ENCODE measurements at regions not wholly inside any gene's neighbourhood (a gene's known extent, or its start where the extent isn't known, plus 50 kb on each side); places are given as distances from the start of the nearest gene placed in this dataset.

DNA sequence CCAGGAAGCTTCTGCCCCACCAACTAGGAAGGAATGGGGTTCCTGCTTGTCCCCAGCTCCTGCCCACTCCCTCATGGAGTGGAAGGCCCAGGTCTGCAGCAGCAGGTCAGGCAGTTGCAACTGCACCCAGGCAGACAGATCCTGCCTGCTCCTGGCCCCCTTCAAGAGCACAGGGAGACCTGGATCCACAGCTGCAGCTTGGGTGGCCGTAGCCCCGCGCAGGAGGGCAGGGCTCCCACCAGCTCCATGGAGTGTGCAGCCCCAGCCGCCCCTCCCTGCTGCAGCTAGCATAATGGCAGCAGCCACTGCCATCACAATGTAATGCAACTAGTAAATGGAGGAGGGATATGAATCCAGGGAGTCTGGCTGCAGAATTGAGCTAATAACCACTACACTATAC is 187.5 kb upstream of the PLET1 start:
- Histone ChIP-seq H3K4me1 (ENCODE audit: control insufficient read depth, insufficient read depth, low read length) (no peaks in the 10 kb centered on the region), H4K91ac (ENCODE audit: insufficient read depth, low read depth, low read length) (no peak overlapping the region), H3K4me2 (ENCODE audit: low read depth, low read length) (no peak overlapping the region), H3K18ac (ENCODE audit: low read depth, low read length) (no peak overlapping the region), H3K56ac (ENCODE audit: extremely low read depth, insufficient read depth, low read length) (no peak overlapping the region), H3K27ac (ENCODE audit: insufficient read depth, low read length) (no peak overlapping the region), H3K27me3 (ENCODE audit: control insufficient read depth, insufficient read depth, low read length) (0 out of 2 replicates have a peak, but pooled peaks cover 2% of the 10 kb centered on the region), H2BK5ac (ENCODE audit: low read depth, low read length, poor library complexity, severe bottlenecking) (no peak overlapping the region), H4K20me1 (ENCODE audit: insufficient read depth, low read length) (no peaks in the 10 kb centered on the region), H3K36me3 (ENCODE audit: control insufficient read depth, insufficient read depth, low read length) (no peaks in the 10 kb centered on the region), H2BK20ac (ENCODE audit: low read depth, low read length) (no peak overlapping the region), H2BK15ac (ENCODE audit: low read depth, low read length) (no peak overlapping the region), H4K8ac (ENCODE audit: low read depth in 2 of 2, low read length in 2 of 2) (no peak overlapping the region), H3K9ac (ENCODE audit: low read depth, low read length) (no peak overlapping the region), H4K5ac (ENCODE audit: low read depth, low read length) (no peak overlapping the region), H3K79me1 (ENCODE audit: low read depth in 1 of 2, low read length in 2 of 2) (no peaks in the 10 kb centered on the region), H3K9me3 (ENCODE audit: control insufficient read depth, insufficient read depth, low read length) (no peaks in the 10 kb centered on the region), H2AK9ac (replicated peaks; ENCODE audit: low read depth, low read length, poor library complexity) (no peak overlapping the region), H2AFZ (replicated peaks; ENCODE audit: low read length, poor library complexity) (no peak overlapping the region), H3K14ac (replicated peaks; ENCODE audit: low read depth, low read length) (no peak overlapping the region), H3K9me1 (ENCODE audit: insufficient read depth, low read length) (no peaks in the 10 kb centered on the region), H2AK5ac (ENCODE audit: low read depth, low read length) (no peak overlapping the region), H3K4me3 (ENCODE audit: insufficient read depth, low read depth, low read length) (no peak overlapping the region), H3K4ac (ENCODE audit: low read depth, low read length) (no peak overlapping the region), H3K23ac (ENCODE audit: low read depth, low read length) (no peak overlapping the region), H2BK120ac (ENCODE audit: low read depth, low read length) (no peak overlapping the region)
- no TSS peak for BruUV-seq (replicated peaks)
- no CpG with 5 or more reads among the region's 4 CpGs for WGBS, 2 experiments (ENCODE audit: extremely low coverage in 2 of 2, insufficient read length in 1 of 2)
- no peak for ATAC-seq (ENCODE audit: low read depth)
- CTCF ChIA-PET, result interaction anchor here (0.9 kb wide), 1 partner anchor 10 kb away, joined by 3 read pairs; no protein-coding TSS in a partner anchor
- intact Hi-C loops (cut with micrococcal nuclease) (no loop called here), dilution Hi-C loops (cut with HindIII; ENCODE audit: low sequenced_read_pairs, unreplicated experiment) (no loop called here), in situ Hi-C loops (cut with MboI; ENCODE audit: low sequenced_read_pairs) (no loop called here)
- POLR2A ChIA-PET (ENCODE audit: unreplicated experiment), result no interaction called here
- TF ChIP-seq MXI1 (IDR thresholded peaks at IDR 0.05; ENCODE audit: borderline replicate concordance, low read depth, low read length) (no peak), RCOR1 (IDR thresholded peaks at IDR 0.05; ENCODE audit: insufficient replicate concordance, low read length) (no peak), POLR2A (IDR thresholded peaks at IDR 0.05; ENCODE audit: low read depth, low read length) (no peak), FOS (IDR thresholded peaks at IDR 0.05; ENCODE audit: low read depth, low read length) (no peak), RFX5 (IDR thresholded peaks at IDR 0.05; ENCODE audit: low read depth, low read length) (no peak), CHD1 (IDR thresholded peaks at IDR 0.05; ENCODE audit: low read depth, low read length) (no peak)
- TF ChIP-seq, protein P1, sequence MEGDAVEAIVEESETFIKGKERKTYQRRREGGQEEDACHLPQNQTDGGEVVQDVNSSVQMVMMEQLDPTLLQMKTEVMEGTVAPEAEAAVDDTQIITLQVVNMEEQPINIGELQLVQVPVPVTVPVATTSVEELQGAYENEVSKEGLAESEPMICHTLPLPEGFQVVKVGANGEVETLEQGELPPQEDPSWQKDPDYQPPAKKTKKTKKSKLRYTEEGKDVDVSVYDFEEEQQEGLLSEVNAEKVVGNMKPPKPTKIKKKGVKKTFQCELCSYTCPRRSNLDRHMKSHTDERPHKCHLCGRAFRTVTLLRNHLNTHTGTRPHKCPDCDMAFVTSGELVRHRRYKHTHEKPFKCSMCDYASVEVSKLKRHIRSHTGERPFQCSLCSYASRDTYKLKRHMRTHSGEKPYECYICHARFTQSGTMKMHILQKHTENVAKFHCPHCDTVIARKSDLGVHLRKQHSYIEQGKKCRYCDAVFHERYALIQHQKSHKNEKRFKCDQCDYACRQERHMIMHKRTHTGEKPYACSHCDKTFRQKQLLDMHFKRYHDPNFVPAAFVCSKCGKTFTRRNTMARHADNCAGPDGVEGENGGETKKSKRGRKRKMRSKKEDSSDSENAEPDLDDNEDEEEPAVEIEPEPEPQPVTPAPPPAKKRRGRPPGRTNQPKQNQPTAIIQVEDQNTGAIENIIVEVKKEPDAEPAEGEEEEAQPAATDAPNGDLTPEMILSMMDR (conservative IDR thresholded peaks at IDR 0.05; ENCODE audit: low read depth, low read length), result no peak
- no peak for DNase-seq
